ENCODE measurements at regions not wholly inside any gene's neighbourhood (a gene's known extent, or its start where the extent isn't known, plus 50 kb on each side); places are given as distances from the start of the nearest gene placed in this dataset.

DNA sequence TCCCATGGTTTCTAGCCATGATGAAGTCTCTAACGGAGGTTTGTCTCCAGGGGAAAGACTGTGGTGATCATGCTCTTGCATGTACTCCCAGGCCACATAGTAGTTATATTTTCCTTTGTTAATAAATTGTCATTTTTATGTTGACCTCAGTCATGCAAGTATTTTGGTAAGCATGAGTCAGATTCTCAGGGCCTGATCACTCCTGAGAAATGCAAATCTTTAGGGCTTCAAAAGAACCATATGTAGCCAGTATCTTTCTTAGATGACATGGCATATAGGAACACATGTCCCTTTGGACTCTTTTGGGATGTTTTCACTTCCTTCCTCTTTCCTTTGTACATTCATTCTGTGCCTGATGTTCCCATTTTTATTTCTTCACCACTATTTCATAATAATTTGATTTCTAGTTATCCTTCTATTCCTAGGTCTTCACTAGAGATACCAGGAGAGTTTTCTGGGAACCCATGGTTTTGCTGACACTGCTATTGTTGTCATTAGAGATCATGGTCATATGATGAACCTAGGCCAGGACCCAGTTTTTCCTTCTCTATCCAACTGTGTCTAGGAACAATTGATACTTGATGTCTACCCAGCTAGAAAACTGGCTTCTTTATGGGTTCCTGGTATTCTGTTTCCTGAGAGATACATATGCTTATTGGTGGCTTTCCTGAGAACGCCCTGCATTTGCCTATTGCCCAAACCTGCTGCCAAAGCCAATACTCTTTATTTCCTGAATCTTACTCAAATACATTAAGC, 248.1 kb upstream of the NREP start:
- Mint-ChIP-seq H3K4me1 (no peaks in the 10 kb centered on the region), H3K27me3 (ENCODE audit: low read depth in 2 of 2) (no peaks in the 10 kb centered on the region), H3K27ac (no peak overlapping the region), H3K4me3 (no peak overlapping the region), H3K9me3 (no peaks in the 10 kb centered on the region), H3K36me3 (no peaks in the 10 kb centered on the region)
- H3K4me3 ChIP-seq (ENCODE audit: low read length) = no peak overlapping the region
- WGBS (ENCODE audit: insufficient coverage) = 81% methylated on average over 2 of the region's 2 CpGs
- H3K36me3 ChIP-seq (ENCODE audit: control insufficient read depth, insufficient read depth, low read length) = no peaks in the 10 kb centered on the region
- no peak for DNase-seq
- no peak overlapping the region for H3K27ac ChIP-seq (ENCODE audit: low read length)
- no peaks in the 10 kb centered on the region for H3K27me3 ChIP-seq (ENCODE audit: control insufficient read depth, insufficient read depth, low read length)
- no peak for ATAC-seq
- no peaks in the 10 kb centered on the region for H3K4me1 ChIP-seq (ENCODE audit: control insufficient read depth, insufficient read depth, low read length)
- no peaks in the 10 kb centered on the region for H3K9me3 ChIP-seq (ENCODE audit: control insufficient read depth, insufficient read depth, low read length)
- TF ChIP-seq, protein P1, sequence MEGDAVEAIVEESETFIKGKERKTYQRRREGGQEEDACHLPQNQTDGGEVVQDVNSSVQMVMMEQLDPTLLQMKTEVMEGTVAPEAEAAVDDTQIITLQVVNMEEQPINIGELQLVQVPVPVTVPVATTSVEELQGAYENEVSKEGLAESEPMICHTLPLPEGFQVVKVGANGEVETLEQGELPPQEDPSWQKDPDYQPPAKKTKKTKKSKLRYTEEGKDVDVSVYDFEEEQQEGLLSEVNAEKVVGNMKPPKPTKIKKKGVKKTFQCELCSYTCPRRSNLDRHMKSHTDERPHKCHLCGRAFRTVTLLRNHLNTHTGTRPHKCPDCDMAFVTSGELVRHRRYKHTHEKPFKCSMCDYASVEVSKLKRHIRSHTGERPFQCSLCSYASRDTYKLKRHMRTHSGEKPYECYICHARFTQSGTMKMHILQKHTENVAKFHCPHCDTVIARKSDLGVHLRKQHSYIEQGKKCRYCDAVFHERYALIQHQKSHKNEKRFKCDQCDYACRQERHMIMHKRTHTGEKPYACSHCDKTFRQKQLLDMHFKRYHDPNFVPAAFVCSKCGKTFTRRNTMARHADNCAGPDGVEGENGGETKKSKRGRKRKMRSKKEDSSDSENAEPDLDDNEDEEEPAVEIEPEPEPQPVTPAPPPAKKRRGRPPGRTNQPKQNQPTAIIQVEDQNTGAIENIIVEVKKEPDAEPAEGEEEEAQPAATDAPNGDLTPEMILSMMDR (IDR thresholded peaks at IDR 0.05) = no peak
- intact Hi-C loops (cut with micrococcal nuclease) = no loop called here

DNA sequence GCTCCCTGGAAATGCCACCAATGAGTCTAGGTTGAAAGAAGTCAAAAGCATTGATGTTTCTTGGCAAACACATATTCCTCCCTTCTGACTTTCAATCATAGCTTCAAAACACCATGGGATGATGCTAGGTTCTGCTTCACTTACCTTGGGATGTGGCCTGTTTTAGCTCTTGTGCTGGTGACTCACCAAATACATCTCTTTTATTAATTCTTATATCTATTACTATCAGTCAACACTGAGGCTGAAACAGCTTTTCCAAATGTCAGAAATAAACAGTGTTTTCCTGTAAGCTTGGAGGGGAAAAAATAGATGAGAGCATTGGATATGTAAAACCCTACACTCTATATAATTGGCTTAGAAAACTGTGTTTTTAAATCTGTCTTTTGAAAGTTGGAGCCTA, 245.4 kb upstream of the NREP start:
- TF ChIP-seq, protein P1 (IDR thresholded peaks at IDR 0.05) = no peak
- intact Hi-C loops (cut with micrococcal nuclease) = no loop called here
- Mint-ChIP-seq H3K4me1 (no peaks in the 10 kb centered on the region), H3K27ac (no peak overlapping the region), H3K36me3 (no peaks in the 10 kb centered on the region), H3K27me3 (ENCODE audit: low read depth in 2 of 2) (peaks cover 0 to 6% of the 10 kb centered on the region in 2 donors), H3K9me3 (no peaks in the 10 kb centered on the region), H3K4me3 (no peak overlapping the region)
- H3K4me1 ChIP-seq (ENCODE audit: control insufficient read depth, insufficient read depth, low read length) = no peaks in the 10 kb centered on the region
- no peaks in the 10 kb centered on the region for H3K27me3 ChIP-seq (ENCODE audit: control insufficient read depth, insufficient read depth, low read length)
- no peak overlapping the region for H3K4me3 ChIP-seq (ENCODE audit: low read length)
- no peak for DNase-seq
- H3K36me3 ChIP-seq (ENCODE audit: control insufficient read depth, insufficient read depth, low read length) = no peaks in the 10 kb centered on the region
- H3K27ac ChIP-seq (ENCODE audit: low read length) = no peak overlapping the region
- H3K9me3 ChIP-seq (ENCODE audit: control insufficient read depth, insufficient read depth, low read length) = no peaks in the 10 kb centered on the region
- no peak for ATAC-seq

DNA sequence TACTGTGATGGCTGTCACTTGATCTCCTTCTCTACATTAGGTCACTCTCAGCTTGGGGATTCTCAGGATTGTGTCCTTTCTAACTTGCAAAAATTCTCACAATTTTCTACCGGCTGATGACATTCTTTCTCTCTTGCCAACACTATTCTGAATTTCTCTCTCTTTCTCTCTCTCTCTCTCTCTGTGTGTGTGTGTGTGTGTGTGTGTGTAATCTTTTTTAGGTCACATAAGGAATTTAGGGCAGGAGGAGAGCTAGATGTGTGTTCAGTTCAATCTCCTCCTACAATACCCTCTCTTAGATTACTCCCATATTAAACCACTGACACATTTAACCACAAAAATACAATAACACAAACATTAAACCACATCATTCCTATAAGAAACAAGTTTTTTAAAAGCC, 242.3 kb upstream of the NREP start:
- Mint-ChIP-seq H3K27me3 (ENCODE audit: low read depth in 2 of 2) (peaks cover 0 to 6% of the 10 kb centered on the region in 2 donors), H3K4me3 (no peak overlapping the region), H3K9me3 (no peaks in the 10 kb centered on the region), H3K4me1 (no peaks in the 10 kb centered on the region), H3K36me3 (no peaks in the 10 kb centered on the region), H3K27ac (no peak overlapping the region)
- TF ChIP-seq, protein P1 (IDR thresholded peaks at IDR 0.05) = no peak
- Histone ChIP-seq H3K4me1 (ENCODE audit: control insufficient read depth, insufficient read depth, low read length) (no peaks in the 10 kb centered on the region), H3K27me3 (ENCODE audit: control insufficient read depth, insufficient read depth, low read length) (no peaks in the 10 kb centered on the region), H3K9me3 (ENCODE audit: control insufficient read depth, insufficient read depth, low read length) (no peaks in the 10 kb centered on the region), H3K36me3 (ENCODE audit: control insufficient read depth, insufficient read depth, low read length) (no peaks in the 10 kb centered on the region), H3K4me3 (ENCODE audit: low read length) (no peak overlapping the region), H3K27ac (ENCODE audit: low read length) (no peak overlapping the region)
- ATAC-seq (no peak), DNase-seq (no peak)
- no CpG with 5 or more reads among the region's 1 CpG for WGBS (ENCODE audit: insufficient coverage)
- intact Hi-C loops (cut with micrococcal nuclease) = no loop called here

DNA sequence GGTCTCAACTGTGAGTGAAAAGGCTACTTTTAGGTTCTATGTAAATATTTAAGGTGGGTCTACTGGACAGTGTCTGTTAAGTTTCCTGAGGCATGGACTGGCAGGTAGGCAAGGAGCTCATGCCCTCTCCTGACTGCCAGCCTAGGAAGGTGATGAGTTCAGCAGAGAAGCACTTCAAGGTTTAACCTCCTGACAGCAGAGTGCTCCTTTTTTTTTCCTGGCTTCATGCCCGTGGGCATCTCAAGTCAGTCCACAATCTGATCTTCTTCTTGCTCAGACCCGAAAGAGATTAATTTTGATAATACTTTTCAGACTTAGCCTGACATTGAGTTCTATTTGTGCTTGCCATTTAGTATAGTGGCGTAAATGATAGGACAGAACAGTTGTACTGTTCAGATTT, 241.9 kb upstream of the NREP start:
- Histone ChIP-seq H3K36me3 (ENCODE audit: control insufficient read depth, insufficient read depth, low read length) (no peaks in the 10 kb centered on the region), H3K4me3 (ENCODE audit: low read length) (no peak overlapping the region), H3K9me3 (ENCODE audit: control insufficient read depth, insufficient read depth, low read length) (no peaks in the 10 kb centered on the region), H3K4me1 (ENCODE audit: control insufficient read depth, insufficient read depth, low read length) (no peaks in the 10 kb centered on the region), H3K27me3 (ENCODE audit: control insufficient read depth, insufficient read depth, low read length) (no peaks in the 10 kb centered on the region), H3K27ac (ENCODE audit: low read length) (no peak overlapping the region)
- no peak overlapping the region for H3K27ac Mint-ChIP-seq
- intact Hi-C loops (cut with micrococcal nuclease) = no loop called here
- peaks cover 0 to 6% of the 10 kb centered on the region in 2 donors for H3K27me3 Mint-ChIP-seq (ENCODE audit: low read depth in 2 of 2)
- WGBS (ENCODE audit: insufficient coverage) = 86% methylated on average over 3 of the region's 3 CpGs
- TF ChIP-seq, protein P1 (IDR thresholded peaks at IDR 0.05) = no peak
- H3K4me1 Mint-ChIP-seq = no peaks in the 10 kb centered on the region
- DNase-seq = no peak
- no peak overlapping the region for H3K4me3 Mint-ChIP-seq
- no peak for ATAC-seq
- no peaks in the 10 kb centered on the region for H3K9me3 Mint-ChIP-seq
- H3K36me3 Mint-ChIP-seq = no peaks in the 10 kb centered on the region
